ENCODE measurements at regions not wholly inside any gene's neighbourhood (a gene's known extent, or its start where the extent isn't known, plus 50 kb on each side); places are given as distances from the start of the nearest gene placed in this dataset.

DNA sequence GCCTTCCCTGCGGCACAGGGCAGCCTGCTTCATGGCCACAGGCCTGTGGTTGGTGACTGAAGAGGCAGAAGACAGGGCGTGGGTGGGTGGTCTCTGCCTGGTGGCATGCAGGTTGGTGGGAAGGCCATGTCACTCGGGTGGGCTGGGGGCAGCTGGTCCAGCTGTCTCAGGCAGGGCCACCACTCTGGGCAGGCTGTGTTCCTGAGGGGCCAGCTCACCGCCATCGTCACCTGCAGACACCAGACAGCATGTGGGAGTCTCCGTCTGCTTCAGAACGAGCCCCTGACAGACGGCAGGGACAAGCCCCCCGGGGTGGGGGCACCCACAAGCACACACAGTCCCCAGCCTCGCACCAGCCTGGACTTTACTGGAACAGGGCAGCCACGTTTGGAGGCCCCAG lies 750.1 kb downstream of the BRD1 start:
- no peaks in the 10 kb centered on the region for H3K36me3 ChIP-seq
- intact Hi-C loops (cut with DNase I) = no loop called here
- no peak overlapping the region for H3K27ac ChIP-seq
- H3K27me3 ChIP-seq = peaks cover 0 to 15% (median 0%) of the 10 kb centered on the region in 3 donors
- TF ChIP-seq POLR2AphosphoS5 (IDR thresholded peaks at IDR 0.05) (no peak), POLR2A (IDR thresholded peaks at IDR 0.05) (no peak), CTCF (IDR thresholded peaks at IDR 0.05) (no peak), EP300 (IDR thresholded peaks at IDR 0.05) (no peak)
- WGBS, 2 donors = 45 to 69% methylated on average over 11 of the region's 11 CpGs
- H3K4me1 ChIP-seq = no peaks in the 10 kb centered on the region
- no peaks in the 10 kb centered on the region for H3K9me3 ChIP-seq
- DNase-seq = peak; percentile 48
- H3K4me3 ChIP-seq = no peak overlapping the region

GRCh38 chr22:49077036-49077393 lies 750.7 kb downstream of the BRD1 start:
- DNase-seq = peak; percentile 49
- H3K27me3 ChIP-seq = peaks cover 0 to 15% (median 0%) of the 10 kb centered on the region in 3 donors
- intact Hi-C loops (cut with DNase I) = no loop called here
- no peak overlapping the region for H3K4me3 ChIP-seq
- no peaks in the 10 kb centered on the region for H3K4me1 ChIP-seq
- 70 to 75% methylated on average over 5 of the region's 5 CpGs for WGBS, 2 donors
- H3K27ac ChIP-seq = no peak overlapping the region
- H3K36me3 ChIP-seq = no peaks in the 10 kb centered on the region
- H3K9me3 ChIP-seq = no peaks in the 10 kb centered on the region
- TF ChIP-seq EP300 (IDR thresholded peaks at IDR 0.05) = no peak
- no peak for TF ChIP-seq POLR2AphosphoS5 (IDR thresholded peaks at IDR 0.05)
- no peak for TF ChIP-seq CTCF (IDR thresholded peaks at IDR 0.05)
- TF ChIP-seq POLR2A (IDR thresholded peaks at IDR 0.05) = no peak

DNA sequence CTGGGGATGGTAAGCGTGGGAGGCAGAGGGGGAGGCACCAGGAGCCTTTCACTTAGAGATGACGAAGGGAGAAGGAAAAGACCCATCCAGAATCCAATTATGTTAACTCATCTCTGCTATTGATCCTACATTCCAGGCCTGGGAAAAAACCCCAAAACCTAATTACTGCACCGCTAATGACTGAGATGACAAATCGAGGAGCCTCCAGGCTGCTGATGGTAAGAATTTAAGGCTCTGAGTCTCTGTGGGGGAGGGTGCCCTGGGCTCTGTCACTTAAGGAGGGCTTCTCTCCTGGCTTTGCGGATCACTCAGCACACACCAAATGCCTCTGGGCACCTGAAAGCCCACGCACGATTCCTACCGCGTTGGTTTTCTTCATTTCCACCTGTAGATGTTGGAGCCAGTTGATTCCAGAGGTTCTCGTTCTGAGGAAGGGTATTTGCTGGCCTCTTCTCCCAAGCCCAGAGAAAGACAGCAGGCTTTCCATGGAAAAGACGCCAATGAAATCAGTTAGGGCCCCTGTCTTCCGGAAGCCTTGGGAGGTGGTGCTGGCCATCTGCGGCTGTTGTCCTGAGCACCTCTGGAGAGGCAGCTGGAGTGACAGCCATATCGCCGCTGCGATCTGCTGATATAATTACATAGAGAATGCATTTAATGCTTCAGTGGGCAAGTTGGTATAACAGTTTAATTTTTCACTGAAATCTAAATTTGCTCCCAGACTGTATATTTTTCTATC lies 751.2 kb downstream of the BRD1 start:
- H3K4me3 ChIP-seq = no peak overlapping the region
- intact Hi-C loops (cut with DNase I) = no loop called here
- DNase-seq = peak; percentile 27
- no peaks in the 10 kb centered on the region for H3K4me1 ChIP-seq
- TF ChIP-seq POLR2A (IDR thresholded peaks at IDR 0.05) (no peak), POLR2AphosphoS5 (IDR thresholded peaks at IDR 0.05) (no peak), EP300 (IDR thresholded peaks at IDR 0.05) (no peak), CTCF (IDR thresholded peaks at IDR 0.05) (no peak)
- 76 to 83% methylated on average over 16 of the region's 16 CpGs for WGBS, 2 donors
- H3K27me3 ChIP-seq = peaks cover 0 to 14% (median 0%) of the 10 kb centered on the region in 3 donors
- no peaks in the 10 kb centered on the region for H3K36me3 ChIP-seq
- no peak overlapping the region for H3K27ac ChIP-seq
- H3K9me3 ChIP-seq = no peaks in the 10 kb centered on the region

DNA sequence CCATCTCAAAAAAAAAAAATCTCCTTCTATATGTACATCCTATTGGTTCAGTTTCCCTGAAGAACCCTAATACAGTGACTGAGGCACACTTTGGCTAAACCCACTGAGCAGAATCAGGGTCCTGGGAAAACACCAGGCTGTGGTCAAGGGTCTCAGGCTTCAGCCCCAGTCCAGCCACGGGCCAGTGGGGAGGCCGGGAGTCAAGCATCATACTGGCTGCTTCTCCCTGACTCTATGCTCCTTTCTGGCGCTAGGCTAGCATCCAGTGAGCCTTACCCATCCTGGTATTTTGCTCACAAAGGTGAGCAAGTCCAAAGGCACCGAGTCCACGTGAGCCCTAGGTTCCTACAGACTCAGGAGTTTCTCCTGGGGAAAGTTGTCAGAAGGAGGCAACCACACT lies 752.5 kb downstream of the BRD1 start:
- 78 to 89% methylated on average over 5 of the region's 5 CpGs for WGBS, 2 donors
- Histone ChIP-seq H3K4me3 (no peak overlapping the region), H3K36me3 (no peaks in the 10 kb centered on the region), H3K4me1 (no peaks in the 10 kb centered on the region), H3K9me3 (no peaks in the 10 kb centered on the region), H3K27ac (no peak overlapping the region), H3K27me3 (peaks cover 0 to 5% (median 0%) of the 10 kb centered on the region in 3 donors)
- no peak for DNase-seq
- intact Hi-C loops (cut with DNase I) = no loop called here
- no peak for TF ChIP-seq EP300 (IDR thresholded peaks at IDR 0.05)

- no peak overlapping the region for H3K27ac ChIP-seq
- H3K4me3 ChIP-seq = no peak overlapping the region
- no peak for DNase-seq
- H3K36me3 ChIP-seq = no peaks in the 10 kb centered on the region
- TF ChIP-seq CTCF (IDR thresholded peaks at IDR 0.05) = no peak
- H3K27me3 ChIP-seq = peaks cover 0 to 4% (median 0%) of the 10 kb centered on the region in 3 donors
- H3K4me1 ChIP-seq = no peaks in the 10 kb centered on the region
- intact Hi-C loops (cut with DNase I) = no loop called here
- H3K9me3 ChIP-seq = no peaks in the 10 kb centered on the region
- WGBS, 2 donors = 95 to 96% methylated on average over 6 of the region's 6 CpGs
Measured at GRCh38 chr22:49073873-49074417, 753.7 kb downstream of the BRD1 start.
